ENCODE measurements at regions not wholly inside any gene's neighbourhood (a gene's known extent, or its start where the extent isn't known, plus 50 kb on each side); places are given as distances from the start of the nearest gene placed in this dataset.

- ATAC-seq (no peak), DNase-seq (no peak)
- no peaks in the 10 kb centered on the region for H3K27me3 ChIP-seq (ENCODE audit: control insufficient read depth, insufficient read depth, low read length)
- intact Hi-C loops (cut with micrococcal nuclease) = loop anchor here (10.0 kb wide), 1 partner anchor 565 kb away; the partner anchor contains the start of gene B3GALT2
- H3K4me1 ChIP-seq (ENCODE audit: control insufficient read depth, insufficient read depth, low read length) = no peaks in the 10 kb centered on the region
- TF ChIP-seq CTCF (IDR thresholded peaks at IDR 0.05) = no peak
- no peak overlapping the region for H3K27ac Mint-ChIP-seq
- H3K4me3 ChIP-seq (ENCODE audit: low read length) = no peak overlapping the region
- H3K4me1 Mint-ChIP-seq = no peaks in the 10 kb centered on the region
- no peak overlapping the region for H3K27ac ChIP-seq (ENCODE audit: low read length)
- H3K36me3 Mint-ChIP-seq = no peaks in the 10 kb centered on the region
- no peaks in the 10 kb centered on the region for H3K36me3 ChIP-seq (ENCODE audit: control insufficient read depth, insufficient read depth, low read length)
- no peaks in the 10 kb centered on the region for H3K9me3 Mint-ChIP-seq
- no peak overlapping the region for H3K4me3 Mint-ChIP-seq
- no CpG with 5 or more reads among the region's 2 CpGs for WGBS (ENCODE audit: insufficient coverage)
- peaks cover 0 to 7% of the 10 kb centered on the region in 2 donors for H3K27me3 Mint-ChIP-seq (ENCODE audit: low read depth in 2 of 2)
- H3K9me3 ChIP-seq (ENCODE audit: control insufficient read depth, insufficient read depth, low read length) = no peaks in the 10 kb centered on the region
Observed at GRCh38 chr1:193749868-193750267, 563.5 kb upstream of the B3GALT2 start.

- no peaks in the 10 kb centered on the region for H3K9me3 ChIP-seq (ENCODE audit: control insufficient read depth, insufficient read depth, low read length)
- H3K27ac Mint-ChIP-seq = no peak overlapping the region
- no peaks in the 10 kb centered on the region for H3K36me3 ChIP-seq (ENCODE audit: control insufficient read depth, insufficient read depth, low read length)
- no peaks in the 10 kb centered on the region for H3K9me3 Mint-ChIP-seq
- H3K27me3 ChIP-seq (ENCODE audit: control insufficient read depth, insufficient read depth, low read length) = no peaks in the 10 kb centered on the region
- H3K27me3 Mint-ChIP-seq (ENCODE audit: low read depth in 2 of 2) = peaks cover 0 to 7% of the 10 kb centered on the region in 2 donors
- WGBS (ENCODE audit: insufficient coverage) = no CpG with 5 or more reads among the region's 1 CpG
- no peak for DNase-seq
- no peaks in the 10 kb centered on the region for H3K4me1 ChIP-seq (ENCODE audit: control insufficient read depth, insufficient read depth, low read length)
- H3K4me3 Mint-ChIP-seq = no peak overlapping the region
- H3K4me3 ChIP-seq (ENCODE audit: low read length) = no peak overlapping the region
- H3K4me1 Mint-ChIP-seq = no peaks in the 10 kb centered on the region
- intact Hi-C loops (cut with micrococcal nuclease) = no loop called here
- no peak overlapping the region for H3K27ac ChIP-seq (ENCODE audit: low read length)
- no peak for ATAC-seq
- no peak for TF ChIP-seq CTCF (IDR thresholded peaks at IDR 0.05)
- H3K36me3 Mint-ChIP-seq = no peaks in the 10 kb centered on the region
Observed at GRCh38 chr1:193747579-193747978, 561.2 kb upstream of the B3GALT2 start.

- Histone ChIP-seq H3K36me3 (ENCODE audit: control insufficient read depth, insufficient read depth, low read length) (no peaks in the 10 kb centered on the region), H3K27me3 (ENCODE audit: control insufficient read depth, insufficient read depth, low read length) (no peaks in the 10 kb centered on the region), H3K4me3 (ENCODE audit: low read length) (no peak overlapping the region), H3K4me1 (ENCODE audit: control insufficient read depth, insufficient read depth, low read length) (no peaks in the 10 kb centered on the region), H3K27ac (ENCODE audit: low read length) (no peak overlapping the region), H3K9me3 (ENCODE audit: control insufficient read depth, insufficient read depth, low read length) (no peaks in the 10 kb centered on the region)
- Mint-ChIP-seq H3K36me3 (no peaks in the 10 kb centered on the region), H3K4me1 (no peaks in the 10 kb centered on the region), H3K27me3 (ENCODE audit: low read depth in 2 of 2) (peaks cover 0 to 7% of the 10 kb centered on the region in 2 donors), H3K4me3 (no peak overlapping the region), H3K27ac (no peak overlapping the region), H3K9me3 (no peaks in the 10 kb centered on the region)
- ATAC-seq = no peak
- DNase-seq = no peak
- intact Hi-C loops (cut with micrococcal nuclease) = no loop called here
- WGBS (ENCODE audit: insufficient coverage) = 100% methylated on average over 2 of the region's 2 CpGs
- TF ChIP-seq CTCF (IDR thresholded peaks at IDR 0.05) = no peak
Observed at GRCh38 chr1:193741228-193741627, 554.8 kb upstream of the B3GALT2 start.

- H3K27ac ChIP-seq (ENCODE audit: low read length) = no peak overlapping the region
- DNase-seq (no peak), ATAC-seq (no peak)
- no peak overlapping the region for H3K4me3 Mint-ChIP-seq
- intact Hi-C loops (cut with micrococcal nuclease) = no loop called here
- no peaks in the 10 kb centered on the region for H3K9me3 Mint-ChIP-seq
- no peaks in the 10 kb centered on the region for H3K27me3 ChIP-seq (ENCODE audit: control insufficient read depth, insufficient read depth, low read length)
- no peak overlapping the region for H3K27ac Mint-ChIP-seq
- no peak for TF ChIP-seq CTCF (IDR thresholded peaks at IDR 0.05)
- peaks cover 0 to 4% of the 10 kb centered on the region in 2 donors for H3K27me3 Mint-ChIP-seq (ENCODE audit: low read depth in 2 of 2)
- no peaks in the 10 kb centered on the region for H3K9me3 ChIP-seq (ENCODE audit: control insufficient read depth, insufficient read depth, low read length)
- H3K36me3 Mint-ChIP-seq = no peaks in the 10 kb centered on the region
- no peaks in the 10 kb centered on the region for H3K4me1 Mint-ChIP-seq
- WGBS (ENCODE audit: insufficient coverage) = 100% methylated on average over 1 of the region's 1 CpG
- no peak overlapping the region for H3K4me3 ChIP-seq (ENCODE audit: low read length)
- H3K4me1 ChIP-seq (ENCODE audit: control insufficient read depth, insufficient read depth, low read length) = no peaks in the 10 kb centered on the region
- H3K36me3 ChIP-seq (ENCODE audit: control insufficient read depth, insufficient read depth, low read length) = no peaks in the 10 kb centered on the region
Observed at GRCh38 chr1:193740762-193741161, 554.3 kb upstream of the B3GALT2 start.

All from natural killer cell (primary cell).